ENCODE measurements at regions not wholly inside any gene's neighbourhood (a gene's known extent, or its start where the extent isn't known, plus 50 kb on each side); places are given as distances from the start of the nearest gene placed in this dataset.

DNA sequence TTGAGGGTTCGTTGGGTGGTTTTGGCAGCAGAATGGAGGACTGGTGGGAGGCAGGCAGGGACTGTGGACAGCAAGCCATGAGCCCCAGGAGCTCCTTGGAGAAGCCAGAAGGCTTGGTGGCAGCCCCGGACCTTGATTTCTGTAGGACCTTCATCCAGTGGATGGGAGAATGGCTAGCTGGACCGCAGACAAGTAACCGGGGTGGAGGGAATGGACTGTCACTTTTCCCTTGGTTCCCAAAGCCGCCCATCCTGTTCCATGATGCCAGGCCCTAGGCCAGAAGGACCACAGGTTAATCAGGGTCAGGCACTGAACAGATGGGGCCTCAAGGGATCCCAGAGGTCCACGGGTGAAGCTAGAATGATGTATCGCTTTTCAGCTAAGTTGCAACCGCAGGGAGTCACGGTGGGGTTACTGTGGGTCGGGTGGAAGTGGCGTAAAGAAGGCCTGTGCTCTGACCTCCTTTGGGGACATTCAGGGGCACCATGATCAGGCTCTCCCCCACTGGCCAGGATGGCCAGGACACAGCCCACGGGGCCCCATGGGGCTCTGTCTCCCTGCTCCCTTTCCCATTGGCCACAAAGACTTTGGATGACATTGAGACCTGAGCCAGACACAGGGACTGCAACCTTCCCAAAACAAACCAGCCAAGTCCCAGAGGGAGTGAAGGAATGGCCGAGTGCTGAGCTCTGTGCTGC, 66.9 kb upstream of the MRTFB start:
- TF ChIP-seq BCL11A (IDR thresholded peaks at IDR 0.05; ENCODE audit: low read depth, low read length) (no peak), YY1 (IDR thresholded peaks at IDR 0.05; ENCODE audit: low read depth, low read length) (no peak), FOXK2 (IDR thresholded peaks at IDR 0.05) (no peak), SIN3A (IDR thresholded peaks at IDR 0.05; ENCODE audit: low read depth, low read length) (no peak), EZH2 (IDR thresholded peaks at IDR 0.05; ENCODE audit: borderline replicate concordance, control insufficient read depth, low read depth, low read length) (no peak), GATAD2B (conservative IDR thresholded peaks at IDR 0.05; ENCODE audit: low read depth) (no peak), EP300 (IDR thresholded peaks at IDR 0.05; ENCODE audit: borderline replicate concordance in 1 of 2, control insufficient read depth in 1 of 2, low read depth in 2 of 2, low read length in 2 of 2) (no peak), HCFC1 (IDR thresholded peaks at IDR 0.05; ENCODE audit: low read length) (no peak), POLR2A (IDR thresholded peaks at IDR 0.05; ENCODE audit: low read depth, low read length) (no peak)
- TF ChIP-seq, protein P1, sequence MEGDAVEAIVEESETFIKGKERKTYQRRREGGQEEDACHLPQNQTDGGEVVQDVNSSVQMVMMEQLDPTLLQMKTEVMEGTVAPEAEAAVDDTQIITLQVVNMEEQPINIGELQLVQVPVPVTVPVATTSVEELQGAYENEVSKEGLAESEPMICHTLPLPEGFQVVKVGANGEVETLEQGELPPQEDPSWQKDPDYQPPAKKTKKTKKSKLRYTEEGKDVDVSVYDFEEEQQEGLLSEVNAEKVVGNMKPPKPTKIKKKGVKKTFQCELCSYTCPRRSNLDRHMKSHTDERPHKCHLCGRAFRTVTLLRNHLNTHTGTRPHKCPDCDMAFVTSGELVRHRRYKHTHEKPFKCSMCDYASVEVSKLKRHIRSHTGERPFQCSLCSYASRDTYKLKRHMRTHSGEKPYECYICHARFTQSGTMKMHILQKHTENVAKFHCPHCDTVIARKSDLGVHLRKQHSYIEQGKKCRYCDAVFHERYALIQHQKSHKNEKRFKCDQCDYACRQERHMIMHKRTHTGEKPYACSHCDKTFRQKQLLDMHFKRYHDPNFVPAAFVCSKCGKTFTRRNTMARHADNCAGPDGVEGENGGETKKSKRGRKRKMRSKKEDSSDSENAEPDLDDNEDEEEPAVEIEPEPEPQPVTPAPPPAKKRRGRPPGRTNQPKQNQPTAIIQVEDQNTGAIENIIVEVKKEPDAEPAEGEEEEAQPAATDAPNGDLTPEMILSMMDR (IDR thresholded peaks at IDR 0.05 in 2 of 3, conservative IDR thresholded peaks at IDR 0.05 in 1 of 3; ENCODE audit: control insufficient read depth in 2 of 3, extremely low read depth in 1 of 3, insufficient read depth in 1 of 3, low read depth in 3 of 3, low read length in 3 of 3), result no peak
- TF ChIP-seq, protein P2, sequence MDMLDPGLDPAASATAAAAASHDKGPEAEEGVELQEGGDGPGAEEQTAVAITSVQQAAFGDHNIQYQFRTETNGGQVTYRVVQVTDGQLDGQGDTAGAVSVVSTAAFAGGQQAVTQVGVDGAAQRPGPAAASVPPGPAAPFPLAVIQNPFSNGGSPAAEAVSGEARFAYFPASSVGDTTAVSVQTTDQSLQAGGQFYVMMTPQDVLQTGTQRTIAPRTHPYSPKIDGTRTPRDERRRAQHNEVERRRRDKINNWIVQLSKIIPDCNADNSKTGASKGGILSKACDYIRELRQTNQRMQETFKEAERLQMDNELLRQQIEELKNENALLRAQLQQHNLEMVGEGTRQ (IDR thresholded peaks at IDR 0.05; ENCODE audit: borderline replicate concordance, low read depth, low read length), result no peak
- TF ChIP-seq, protein P3, sequence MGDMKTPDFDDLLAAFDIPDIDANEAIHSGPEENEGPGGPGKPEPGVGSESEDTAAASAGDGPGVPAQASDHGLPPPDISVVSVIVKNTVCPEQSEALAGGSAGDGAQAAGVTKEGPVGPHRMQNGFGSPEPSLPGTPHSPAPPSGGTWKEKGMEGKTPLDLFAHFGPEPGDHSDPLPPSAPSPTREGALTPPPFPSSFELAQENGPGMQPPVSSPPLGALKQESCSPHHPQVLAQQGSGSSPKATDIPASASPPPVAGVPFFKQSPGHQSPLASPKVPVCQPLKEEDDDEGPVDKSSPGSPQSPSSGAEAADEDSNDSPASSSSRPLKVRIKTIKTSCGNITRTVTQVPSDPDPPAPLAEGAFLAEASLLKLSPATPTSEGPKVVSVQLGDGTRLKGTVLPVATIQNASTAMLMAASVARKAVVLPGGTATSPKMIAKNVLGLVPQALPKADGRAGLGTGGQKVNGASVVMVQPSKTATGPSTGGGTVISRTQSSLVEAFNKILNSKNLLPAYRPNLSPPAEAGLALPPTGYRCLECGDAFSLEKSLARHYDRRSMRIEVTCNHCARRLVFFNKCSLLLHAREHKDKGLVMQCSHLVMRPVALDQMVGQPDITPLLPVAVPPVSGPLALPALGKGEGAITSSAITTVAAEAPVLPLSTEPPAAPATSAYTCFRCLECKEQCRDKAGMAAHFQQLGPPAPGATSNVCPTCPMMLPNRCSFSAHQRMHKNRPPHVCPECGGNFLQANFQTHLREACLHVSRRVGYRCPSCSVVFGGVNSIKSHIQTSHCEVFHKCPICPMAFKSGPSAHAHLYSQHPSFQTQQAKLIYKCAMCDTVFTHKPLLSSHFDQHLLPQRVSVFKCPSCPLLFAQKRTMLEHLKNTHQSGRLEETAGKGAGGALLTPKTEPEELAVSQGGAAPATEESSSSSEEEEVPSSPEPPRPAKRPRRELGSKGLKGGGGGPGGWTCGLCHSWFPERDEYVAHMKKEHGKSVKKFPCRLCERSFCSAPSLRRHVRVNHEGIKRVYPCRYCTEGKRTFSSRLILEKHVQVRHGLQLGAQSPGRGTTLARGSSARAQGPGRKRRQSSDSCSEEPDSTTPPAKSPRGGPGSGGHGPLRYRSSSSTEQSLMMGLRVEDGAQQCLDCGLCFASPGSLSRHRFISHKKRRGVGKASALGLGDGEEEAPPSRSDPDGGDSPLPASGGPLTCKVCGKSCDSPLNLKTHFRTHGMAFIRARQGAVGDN (IDR thresholded peaks at IDR 0.05), result no peak
